HFFc6 (cell line): ENCODE measurements at regions not wholly inside any gene's neighbourhood (a gene's known extent, or its start where the extent isn't known, plus 50 kb on each side); places are given as distances from the start of the nearest gene placed in this dataset.

Experiments used
- DNase-seq: peaks from one replicate; pipeline ENCODE4 v3.0.0-alpha.2; 2018
- H3K27ac Mint-ChIP-seq: 2 replicates; pipeline ENCODE4 v1.8.0; 2020; ENCODE audit warnings: mild to moderate bottlenecking, mixed read lengths
- H3K27me3 Mint-ChIP-seq: 2 replicates; pipeline ENCODE4 v1.8.0; 2021; ENCODE audit warnings: mild to moderate bottlenecking, moderate library complexity, mixed read lengths; ENCODE audit not compliant: insufficient read depth
- H3K36me3 Mint-ChIP-seq: 2 replicates; pipeline ENCODE4 v1.8.0; 2021; ENCODE audit warnings: low read depth, mixed read lengths
- H3K4me1 Mint-ChIP-seq: 2 replicates; pipeline ENCODE4 v1.8.0; 2020; ENCODE audit warnings: low read depth, mixed read lengths
- H3K4me3 Mint-ChIP-seq: 2 replicates; pipeline ENCODE4 v1.8.0; 2020; ENCODE audit warnings: mild to moderate bottlenecking, moderate library complexity, mixed read lengths
- H3K9me3 Mint-ChIP-seq: 2 replicates; pipeline ENCODE4 v1.8.0; 2020; ENCODE audit warnings: mild to moderate bottlenecking, mixed read lengths
- TF ChIP-seq, protein P1 (sequence below): fragments of 200-600 bp; sonication (generic); IDR thresholded peaks from 2 replicates; pipeline ENCODE4 v1.5.0; 2021; ENCODE audit warnings: antibody characterized with exemption, mild to moderate bottlenecking

DNA sequence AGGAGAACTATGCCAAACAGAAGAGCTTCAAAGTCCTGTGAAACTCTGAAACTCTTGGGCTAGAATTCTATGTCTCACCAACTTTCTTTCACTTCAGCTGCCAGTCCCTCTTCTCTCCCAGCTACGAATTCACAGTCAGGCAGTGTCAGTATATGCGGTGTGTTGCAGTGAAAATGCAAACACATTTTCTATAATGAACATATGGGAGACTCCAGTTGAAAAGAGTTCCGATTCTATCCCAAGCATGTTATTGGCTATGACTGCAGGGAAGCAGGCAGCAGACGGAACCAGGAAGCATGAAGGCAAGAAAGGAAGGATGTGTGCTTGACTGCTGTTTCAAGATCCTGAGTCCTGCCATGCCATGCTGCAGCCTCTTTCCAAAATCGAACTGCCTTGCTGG lies 515.7 kb upstream of the TLE4 start:
- DNase-seq = no peak
- no peak overlapping the region for H3K4me3 Mint-ChIP-seq
- no peak overlapping the region for H3K27ac Mint-ChIP-seq
- peaks cover 1% of the 10 kb centered on the region; the same call in 1 of the 2 replicates for H3K27me3 Mint-ChIP-seq
- peaks cover 56% of the 10 kb centered on the region for H3K4me1 Mint-ChIP-seq
- H3K9me3 Mint-ChIP-seq = no peaks in the 10 kb centered on the region
- H3K36me3 Mint-ChIP-seq = peaks cover 28% of the 10 kb centered on the region
- TF ChIP-seq, protein P1, sequence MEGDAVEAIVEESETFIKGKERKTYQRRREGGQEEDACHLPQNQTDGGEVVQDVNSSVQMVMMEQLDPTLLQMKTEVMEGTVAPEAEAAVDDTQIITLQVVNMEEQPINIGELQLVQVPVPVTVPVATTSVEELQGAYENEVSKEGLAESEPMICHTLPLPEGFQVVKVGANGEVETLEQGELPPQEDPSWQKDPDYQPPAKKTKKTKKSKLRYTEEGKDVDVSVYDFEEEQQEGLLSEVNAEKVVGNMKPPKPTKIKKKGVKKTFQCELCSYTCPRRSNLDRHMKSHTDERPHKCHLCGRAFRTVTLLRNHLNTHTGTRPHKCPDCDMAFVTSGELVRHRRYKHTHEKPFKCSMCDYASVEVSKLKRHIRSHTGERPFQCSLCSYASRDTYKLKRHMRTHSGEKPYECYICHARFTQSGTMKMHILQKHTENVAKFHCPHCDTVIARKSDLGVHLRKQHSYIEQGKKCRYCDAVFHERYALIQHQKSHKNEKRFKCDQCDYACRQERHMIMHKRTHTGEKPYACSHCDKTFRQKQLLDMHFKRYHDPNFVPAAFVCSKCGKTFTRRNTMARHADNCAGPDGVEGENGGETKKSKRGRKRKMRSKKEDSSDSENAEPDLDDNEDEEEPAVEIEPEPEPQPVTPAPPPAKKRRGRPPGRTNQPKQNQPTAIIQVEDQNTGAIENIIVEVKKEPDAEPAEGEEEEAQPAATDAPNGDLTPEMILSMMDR = no peak

DNA sequence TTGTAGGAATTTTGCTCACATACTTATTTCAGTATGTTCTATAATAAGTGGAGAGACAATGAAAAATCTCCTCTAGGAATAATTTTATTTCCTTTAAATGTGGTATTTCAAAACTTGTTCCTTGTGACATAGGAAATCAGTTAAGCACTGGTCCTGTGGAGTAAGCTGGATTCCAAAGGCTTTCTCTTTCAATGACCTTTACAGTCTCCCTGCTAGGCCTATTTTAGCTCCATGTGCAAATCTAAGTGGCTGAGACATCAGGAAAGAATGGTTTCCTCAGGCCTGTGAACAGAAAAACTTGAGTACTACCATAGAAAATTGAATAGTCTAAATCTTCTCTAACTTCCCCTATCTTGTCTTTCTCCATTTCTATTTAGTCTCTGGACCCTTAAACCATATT lies 514.2 kb upstream of the TLE4 start:
- peak overlapping the region; percentile 56 for H3K27ac Mint-ChIP-seq
- peaks cover 1% of the 10 kb centered on the region; the same call in 1 of the 2 replicates for H3K27me3 Mint-ChIP-seq
- H3K4me1 Mint-ChIP-seq = peaks cover 69% of the 10 kb centered on the region
- DNase-seq = peak; percentile 32
- TF ChIP-seq, protein P1 = no peak
- H3K36me3 Mint-ChIP-seq = peaks cover 35% of the 10 kb centered on the region
- no peak overlapping the region for H3K4me3 Mint-ChIP-seq
- no peaks in the 10 kb centered on the region for H3K9me3 Mint-ChIP-seq

DNA sequence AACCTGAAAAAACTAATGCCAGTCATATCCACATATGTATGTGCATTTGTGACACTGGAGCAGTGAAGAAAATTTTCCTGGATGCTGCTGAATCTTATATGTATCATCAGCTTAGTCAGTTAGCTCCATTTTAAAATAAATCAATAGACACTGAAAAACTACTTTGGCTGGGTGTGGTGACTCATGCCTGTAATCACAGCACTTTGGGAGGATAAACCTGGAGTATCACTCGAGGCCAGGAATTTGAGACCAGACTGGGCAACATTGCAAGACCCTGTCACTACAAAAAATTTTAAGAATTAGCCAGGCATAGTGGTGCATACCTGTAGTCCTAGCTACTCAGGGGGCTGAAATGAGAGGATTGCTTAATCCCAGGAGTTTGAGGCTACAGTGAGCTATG lies 511.0 kb upstream of the TLE4 start:
- no peaks in the 10 kb centered on the region for H3K9me3 Mint-ChIP-seq
- peak; percentile 29 for DNase-seq
- TF ChIP-seq, protein P1 = no peak
- H3K4me1 Mint-ChIP-seq = peaks cover 55% of the 10 kb centered on the region
- H3K36me3 Mint-ChIP-seq = peaks cover 32% of the 10 kb centered on the region
- no peak overlapping the region for H3K4me3 Mint-ChIP-seq
- peak overlapping the region; percentile 16; the same call in 1 of the 2 replicates for H3K27ac Mint-ChIP-seq
- H3K27me3 Mint-ChIP-seq = no peaks in the 10 kb centered on the region; the same call in 1 of the 2 replicates

DNA sequence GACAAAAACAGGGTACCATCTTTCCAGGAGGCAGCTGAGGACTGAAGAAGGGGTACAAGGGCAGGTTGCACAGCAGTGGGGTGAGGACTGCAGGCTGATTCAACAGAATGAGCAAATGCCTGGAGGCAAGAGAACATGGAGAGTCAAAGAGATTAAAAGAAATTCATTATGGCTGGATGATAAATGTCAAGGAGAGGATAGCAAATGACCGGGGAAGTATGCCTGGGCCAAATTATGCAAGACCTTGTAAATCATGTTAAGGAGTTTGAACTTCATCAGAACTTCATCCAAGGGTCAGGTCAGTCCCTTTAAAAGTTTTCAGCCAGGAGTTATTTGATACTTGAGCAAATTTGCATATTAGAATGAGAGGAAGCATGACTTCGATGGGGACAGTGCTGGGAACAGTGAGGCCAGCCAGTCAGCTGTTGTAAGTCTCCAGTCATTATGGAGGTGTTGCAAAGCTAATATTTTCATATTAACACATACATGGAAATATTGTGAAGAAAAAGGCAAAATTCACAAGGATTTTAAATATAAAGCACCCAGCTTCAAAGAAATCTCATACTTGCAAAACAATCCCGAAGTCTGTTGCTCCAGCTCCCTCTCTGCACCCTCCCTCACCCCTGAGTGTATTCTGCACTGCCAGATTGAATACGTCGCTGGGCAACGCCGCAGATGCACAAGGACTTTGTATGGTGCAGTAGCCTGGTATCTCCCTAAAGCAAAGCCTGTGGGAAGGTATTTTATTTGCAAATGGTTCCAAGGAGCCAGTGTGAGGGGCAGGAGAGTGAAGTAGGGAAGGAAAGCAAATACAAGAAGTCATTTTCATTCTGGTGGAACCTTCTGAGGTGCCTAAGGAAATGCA lies 509.8 kb upstream of the TLE4 start:
- Mint-ChIP-seq H3K9me3 (no peaks in the 10 kb centered on the region), H3K4me1 (peaks cover 45% of the 10 kb centered on the region), H3K4me3 (no peak overlapping the region), H3K36me3 (peaks cover 31% of the 10 kb centered on the region), H3K27ac (no peak overlapping the region; the same call in 1 of the 2 replicates), H3K27me3 (no peaks in the 10 kb centered on the region; the same call in 1 of the 2 replicates)
- DNase-seq = peak; percentile 22
- TF ChIP-seq, protein P1 = no peak

DNA sequence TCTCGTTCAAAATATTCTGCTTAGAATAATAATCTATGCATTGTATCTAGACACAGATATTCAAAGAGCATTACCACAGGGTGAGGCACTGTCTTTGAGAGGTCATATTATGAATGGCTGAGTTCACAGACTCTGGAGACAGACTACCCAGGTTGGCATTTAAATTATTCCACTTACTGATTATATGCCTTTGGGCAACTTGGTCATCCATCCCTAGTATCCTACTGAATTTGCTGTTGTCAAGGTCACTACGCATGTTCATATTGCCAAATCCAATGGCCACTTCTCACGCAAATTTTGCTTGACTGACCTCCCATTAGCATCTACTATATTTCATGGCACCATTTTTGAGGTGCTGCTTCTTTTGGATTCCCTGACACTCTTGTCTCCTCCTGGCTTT lies 498.6 kb upstream of the TLE4 start:
- H3K27ac Mint-ChIP-seq = no peak overlapping the region
- H3K4me1 Mint-ChIP-seq = peaks cover 1% of the 10 kb centered on the region; the same call in 1 of the 2 replicates
- H3K27me3 Mint-ChIP-seq = no peaks in the 10 kb centered on the region; the same call in 1 of the 2 replicates
- TF ChIP-seq, protein P1 = no peak
- H3K36me3 Mint-ChIP-seq = peaks cover 7% of the 10 kb centered on the region
- no peak for DNase-seq
- H3K9me3 Mint-ChIP-seq = no peaks in the 10 kb centered on the region
- H3K4me3 Mint-ChIP-seq = no peak overlapping the region
